ENCODE measurements at regions not wholly inside any gene's neighbourhood (a gene's known extent, or its start where the extent isn't known, plus 50 kb on each side); places are given as distances from the start of the nearest gene placed in this dataset.
"Not testable (repeated sequence)": the region's sequence is repeated elsewhere in the genome, so short reads cannot be mapped to it uniquely, and the experiment has no call there.

GRCh38 chr4:43163101-43163792, 270.7 kb downstream of the GRXCR1 start:
- Histone ChIP-seq H3K36me3 (ENCODE audit: control insufficient read depth, insufficient read depth, low read length) (no peaks in the 10 kb centered on the region), H3K27ac (ENCODE audit: low read depth, low read length) (no peak overlapping the region), H3K9ac (ENCODE audit: low read length) (no peak overlapping the region), H3K4me3 (ENCODE audit: low read depth, low read length) (no peak overlapping the region), H3K4me1 (ENCODE audit: control insufficient read depth, insufficient read depth, low read length) (no peaks in the 10 kb centered on the region), H3K27me3 (ENCODE audit: control insufficient read depth, insufficient read depth, low read length) (no peaks in the 10 kb centered on the region), H3K9me3 (ENCODE audit: control insufficient read depth, insufficient read depth, low read depth, low read length) (no peaks in the 10 kb centered on the region)

GRCh38 chr4:43189741-43190140, 297.2 kb downstream of the GRXCR1 start:
- no peak overlapping the region for H3K9ac ChIP-seq (ENCODE audit: low read length)
- H3K27me3 ChIP-seq (ENCODE audit: control insufficient read depth, insufficient read depth, low read length): no peaks in the 10 kb centered on the region
- no peaks in the 10 kb centered on the region for H3K36me3 ChIP-seq (ENCODE audit: control insufficient read depth, insufficient read depth, low read length)
- no peak overlapping the region for H3K27ac ChIP-seq (ENCODE audit: low read depth, low read length)
- H3K9me3 ChIP-seq (ENCODE audit: control insufficient read depth, insufficient read depth, low read depth, low read length): no peaks in the 10 kb centered on the region
- no peaks in the 10 kb centered on the region for H3K4me1 ChIP-seq (ENCODE audit: control insufficient read depth, insufficient read depth, low read length)
- H3K4me3 ChIP-seq (ENCODE audit: low read depth, low read length): no peak overlapping the region

- not testable (repeated sequence) for H3K4me3 ChIP-seq (ENCODE audit: low read depth, low read length); H3K27me3 ChIP-seq (ENCODE audit: control insufficient read depth, insufficient read depth, low read length); H3K36me3 ChIP-seq (ENCODE audit: control insufficient read depth, insufficient read depth, low read length); H3K9me3 ChIP-seq (ENCODE audit: control insufficient read depth, insufficient read depth, low read depth, low read length); H3K9ac ChIP-seq (ENCODE audit: low read length); H3K4me1 ChIP-seq (ENCODE audit: control insufficient read depth, insufficient read depth, low read length); H3K27ac ChIP-seq (ENCODE audit: low read depth, low read length)
Measured at GRCh38 chr4:43212576-43212975, 320.1 kb downstream of the GRXCR1 start.

- no peak overlapping the region for H3K9ac ChIP-seq (ENCODE audit: low read length)
- no peaks in the 10 kb centered on the region for H3K27me3 ChIP-seq (ENCODE audit: control insufficient read depth, insufficient read depth, low read length)
- no peaks in the 10 kb centered on the region for H3K9me3 ChIP-seq (ENCODE audit: control insufficient read depth, insufficient read depth, low read depth, low read length)
- H3K4me1 ChIP-seq (ENCODE audit: control insufficient read depth, insufficient read depth, low read length): no peaks in the 10 kb centered on the region
- no peaks in the 10 kb centered on the region for H3K36me3 ChIP-seq (ENCODE audit: control insufficient read depth, insufficient read depth, low read length)
- H3K27ac ChIP-seq (ENCODE audit: low read depth, low read length): no peak overlapping the region
- H3K4me3 ChIP-seq (ENCODE audit: low read depth, low read length): no peak overlapping the region
Measured at GRCh38 chr4:43223820-43224219, 331.3 kb downstream of the GRXCR1 start.

- Histone ChIP-seq H3K27ac (ENCODE audit: low read depth, low read length) (no peak overlapping the region), H3K9me3 (ENCODE audit: control insufficient read depth, insufficient read depth, low read depth, low read length) (no peaks in the 10 kb centered on the region), H3K9ac (ENCODE audit: low read length) (no peak overlapping the region), H3K4me1 (ENCODE audit: control insufficient read depth, insufficient read depth, low read length) (no peaks in the 10 kb centered on the region), H3K27me3 (ENCODE audit: control insufficient read depth, insufficient read depth, low read length) (no peaks in the 10 kb centered on the region), H3K36me3 (ENCODE audit: control insufficient read depth, insufficient read depth, low read length) (no peaks in the 10 kb centered on the region), H3K4me3 (ENCODE audit: low read depth, low read length) (no peak overlapping the region)
Measured at GRCh38 chr4:43224559-43224958, 332.0 kb downstream of the GRXCR1 start.

GRCh38 chr4:43233321-43233720, 340.8 kb downstream of the GRXCR1 start:
- no peak overlapping the region for H3K4me3 ChIP-seq (ENCODE audit: low read depth, low read length)
- no peaks in the 10 kb centered on the region for H3K27me3 ChIP-seq (ENCODE audit: control insufficient read depth, insufficient read depth, low read length)
- H3K36me3 ChIP-seq (ENCODE audit: control insufficient read depth, insufficient read depth, low read length): no peaks in the 10 kb centered on the region
- no peak overlapping the region for H3K9ac ChIP-seq (ENCODE audit: low read length)
- H3K27ac ChIP-seq (ENCODE audit: low read depth, low read length): no peak overlapping the region
- no peaks in the 10 kb centered on the region for H3K9me3 ChIP-seq (ENCODE audit: control insufficient read depth, insufficient read depth, low read depth, low read length)
- H3K4me1 ChIP-seq (ENCODE audit: control insufficient read depth, insufficient read depth, low read length): no peaks in the 10 kb centered on the region

- Histone ChIP-seq H3K4me3 (ENCODE audit: low read depth, low read length) (no peak overlapping the region), H3K36me3 (ENCODE audit: control insufficient read depth, insufficient read depth, low read length) (no peaks in the 10 kb centered on the region), H3K9me3 (ENCODE audit: control insufficient read depth, insufficient read depth, low read depth, low read length) (no peaks in the 10 kb centered on the region), H3K27me3 (ENCODE audit: control insufficient read depth, insufficient read depth, low read length) (no peaks in the 10 kb centered on the region), H3K4me1 (ENCODE audit: control insufficient read depth, insufficient read depth, low read length) (no peaks in the 10 kb centered on the region), H3K27ac (ENCODE audit: low read depth, low read length) (no peak overlapping the region), H3K9ac (ENCODE audit: low read length) (no peak overlapping the region)
Measured at GRCh38 chr4:43234626-43235415, 342.3 kb downstream of the GRXCR1 start.

GRCh38 chr4:43238008-43238407, 345.5 kb downstream of the GRXCR1 start:
- Histone ChIP-seq H3K9me3 (ENCODE audit: control insufficient read depth, insufficient read depth, low read depth, low read length) (no peaks in the 10 kb centered on the region), H3K4me1 (ENCODE audit: control insufficient read depth, insufficient read depth, low read length) (no peaks in the 10 kb centered on the region), H3K36me3 (ENCODE audit: control insufficient read depth, insufficient read depth, low read length) (no peaks in the 10 kb centered on the region), H3K9ac (ENCODE audit: low read length) (no peak overlapping the region), H3K4me3 (ENCODE audit: low read depth, low read length) (no peak overlapping the region), H3K27ac (ENCODE audit: low read depth, low read length) (no peak overlapping the region), H3K27me3 (ENCODE audit: control insufficient read depth, insufficient read depth, low read length) (no peaks in the 10 kb centered on the region)

GRCh38 chr4:43238585-43238984, 346.1 kb downstream of the GRXCR1 start:
- no peaks in the 10 kb centered on the region for H3K4me1 ChIP-seq (ENCODE audit: control insufficient read depth, insufficient read depth, low read length)
- no peak overlapping the region for H3K4me3 ChIP-seq (ENCODE audit: low read depth, low read length)
- H3K27me3 ChIP-seq (ENCODE audit: control insufficient read depth, insufficient read depth, low read length): no peaks in the 10 kb centered on the region
- no peak overlapping the region for H3K9ac ChIP-seq (ENCODE audit: low read length)
- H3K36me3 ChIP-seq (ENCODE audit: control insufficient read depth, insufficient read depth, low read length): no peaks in the 10 kb centered on the region
- no peak overlapping the region for H3K27ac ChIP-seq (ENCODE audit: low read depth, low read length)
- H3K9me3 ChIP-seq (ENCODE audit: control insufficient read depth, insufficient read depth, low read depth, low read length): no peaks in the 10 kb centered on the region

- Histone ChIP-seq H3K4me1 (ENCODE audit: control insufficient read depth, insufficient read depth, low read length) (no peaks in the 10 kb centered on the region), H3K9me3 (ENCODE audit: control insufficient read depth, insufficient read depth, low read depth, low read length) (no peaks in the 10 kb centered on the region), H3K27ac (ENCODE audit: low read depth, low read length) (no peak overlapping the region), H3K9ac (ENCODE audit: low read length) (no peak overlapping the region), H3K4me3 (ENCODE audit: low read depth, low read length) (no peak overlapping the region), H3K36me3 (ENCODE audit: control insufficient read depth, insufficient read depth, low read length) (no peaks in the 10 kb centered on the region), H3K27me3 (ENCODE audit: control insufficient read depth, insufficient read depth, low read length) (no peaks in the 10 kb centered on the region)
Measured at GRCh38 chr4:43241104-43241503, 348.6 kb downstream of the GRXCR1 start.

GRCh38 chr4:43242606-43243005, 350.1 kb downstream of the GRXCR1 start:
- Histone ChIP-seq H3K27ac (ENCODE audit: low read depth, low read length) (no peak overlapping the region), H3K9me3 (ENCODE audit: control insufficient read depth, insufficient read depth, low read depth, low read length) (no peaks in the 10 kb centered on the region), H3K4me3 (ENCODE audit: low read depth, low read length) (no peak overlapping the region), H3K9ac (ENCODE audit: low read length) (no peak overlapping the region), H3K36me3 (ENCODE audit: control insufficient read depth, insufficient read depth, low read length) (no peaks in the 10 kb centered on the region), H3K4me1 (ENCODE audit: control insufficient read depth, insufficient read depth, low read length) (no peaks in the 10 kb centered on the region), H3K27me3 (ENCODE audit: control insufficient read depth, insufficient read depth, low read length) (no peaks in the 10 kb centered on the region)

All from HUES6 (cell line).